ENCODE measurements at regions not wholly inside any gene's neighbourhood (a gene's known extent, or its start where the extent isn't known, plus 50 kb on each side); places are given as distances from the start of the nearest gene placed in this dataset.

DNA sequence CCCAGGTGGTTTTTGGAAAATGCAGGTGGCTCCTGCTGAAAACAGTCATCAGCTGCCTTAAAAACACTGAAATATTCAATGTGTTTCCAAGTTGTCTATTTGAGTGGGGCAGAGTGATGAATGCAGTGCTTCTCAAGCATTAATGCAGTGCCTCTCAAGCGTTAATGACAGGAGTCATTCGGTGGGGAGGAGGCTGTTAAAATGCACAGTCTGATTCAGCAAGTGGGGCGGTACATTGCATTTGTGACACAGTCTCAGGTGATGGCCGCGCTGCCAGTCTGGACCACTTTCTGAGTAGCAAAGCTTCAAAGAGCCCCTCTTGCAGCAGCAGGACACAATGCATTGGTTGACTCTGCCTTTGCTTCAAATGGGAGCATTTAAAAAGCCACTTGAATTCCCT is 231.4 kb upstream of the RGPD4 start:
- WGBS, result 93% methylated on average over 5 of the region's 5 CpGs
- no peaks in the 10 kb centered on the region for H3K4me1 ChIP-seq (replicated peaks)
- DNase-seq (ENCODE audit: low spot score), result no peak

DNA sequence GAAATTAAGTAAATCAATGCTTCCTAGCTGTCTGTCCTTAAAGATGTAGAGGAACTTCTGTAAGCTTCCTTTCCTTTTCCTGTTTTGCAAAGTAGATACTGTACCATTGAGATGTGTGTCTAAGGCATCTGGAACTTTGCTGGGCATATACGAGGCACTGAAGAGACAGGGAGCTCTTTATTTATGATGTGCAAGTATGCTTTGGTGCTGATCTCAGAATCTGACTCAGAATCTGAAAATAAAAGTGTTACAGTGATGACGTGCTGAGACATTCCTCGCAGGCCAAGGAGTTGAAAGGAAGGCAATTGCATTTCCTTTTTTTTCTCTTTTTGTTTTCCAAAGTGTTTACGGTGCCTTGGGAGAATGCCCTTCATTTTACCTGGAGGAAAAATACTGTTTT is 230.9 kb upstream of the RGPD4 start:
- Histone ChIP-seq H3K9me3 (no peaks in the 10 kb centered on the region), H3K4me3 (no peak overlapping the region), H3K27ac (no peak overlapping the region), H3K27me3 (replicated peaks; ENCODE audit: insufficient read depth) (no peaks in the 10 kb centered on the region), H3K4me1 (replicated peaks) (no peaks in the 10 kb centered on the region), H3K36me3 (no peaks in the 10 kb centered on the region)
- TF ChIP-seq, protein P1, sequence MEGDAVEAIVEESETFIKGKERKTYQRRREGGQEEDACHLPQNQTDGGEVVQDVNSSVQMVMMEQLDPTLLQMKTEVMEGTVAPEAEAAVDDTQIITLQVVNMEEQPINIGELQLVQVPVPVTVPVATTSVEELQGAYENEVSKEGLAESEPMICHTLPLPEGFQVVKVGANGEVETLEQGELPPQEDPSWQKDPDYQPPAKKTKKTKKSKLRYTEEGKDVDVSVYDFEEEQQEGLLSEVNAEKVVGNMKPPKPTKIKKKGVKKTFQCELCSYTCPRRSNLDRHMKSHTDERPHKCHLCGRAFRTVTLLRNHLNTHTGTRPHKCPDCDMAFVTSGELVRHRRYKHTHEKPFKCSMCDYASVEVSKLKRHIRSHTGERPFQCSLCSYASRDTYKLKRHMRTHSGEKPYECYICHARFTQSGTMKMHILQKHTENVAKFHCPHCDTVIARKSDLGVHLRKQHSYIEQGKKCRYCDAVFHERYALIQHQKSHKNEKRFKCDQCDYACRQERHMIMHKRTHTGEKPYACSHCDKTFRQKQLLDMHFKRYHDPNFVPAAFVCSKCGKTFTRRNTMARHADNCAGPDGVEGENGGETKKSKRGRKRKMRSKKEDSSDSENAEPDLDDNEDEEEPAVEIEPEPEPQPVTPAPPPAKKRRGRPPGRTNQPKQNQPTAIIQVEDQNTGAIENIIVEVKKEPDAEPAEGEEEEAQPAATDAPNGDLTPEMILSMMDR (IDR thresholded peaks at IDR 0.05), result no peak
- no peak for TF ChIP-seq POLR2AphosphoS5 (IDR thresholded peaks at IDR 0.05)
- no peak for TF ChIP-seq POLR2A (IDR thresholded peaks at IDR 0.05)
- intact Hi-C loops (cut with DNase I), result no loop called here
- 32% methylated on average over 4 of the region's 4 CpGs for WGBS
- DNase-seq (ENCODE audit: low spot score), result no peak

More for the DNA sequence above, 231.4 kb upstream of the RGPD4 start:
- H3K27ac ChIP-seq, result no peak overlapping the region
- no peak overlapping the region for H3K4me3 ChIP-seq
- no peak for TF ChIP-seq POLR2A (IDR thresholded peaks at IDR 0.05)
- no peaks in the 10 kb centered on the region for H3K27me3 ChIP-seq (replicated peaks; ENCODE audit: insufficient read depth)
- intact Hi-C loops (cut with DNase I), result no loop called here
- no peaks in the 10 kb centered on the region for H3K36me3 ChIP-seq
- no peaks in the 10 kb centered on the region for H3K9me3 ChIP-seq

DNA sequence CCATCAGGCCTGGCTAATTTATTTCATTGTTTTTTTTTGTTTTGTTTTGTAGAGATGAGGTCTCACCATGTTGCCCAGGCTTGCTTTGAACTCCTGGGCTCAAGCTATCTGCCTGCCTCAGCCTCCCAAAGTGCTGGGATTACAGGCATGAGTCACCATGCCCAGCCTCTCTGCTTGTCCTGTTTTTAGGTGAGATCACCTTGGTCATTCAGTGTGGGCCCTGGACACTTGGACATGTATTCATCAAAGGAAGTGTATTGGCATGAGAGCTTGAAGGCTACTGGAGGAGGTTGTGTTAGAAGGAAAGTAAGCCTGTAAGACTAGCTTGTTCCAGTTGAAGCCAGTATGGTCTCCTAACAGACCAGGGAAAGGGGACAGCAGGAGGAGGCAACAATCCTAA is 229.2 kb upstream of the RGPD4 start:
- intact Hi-C loops (cut with DNase I), result no loop called here
- H3K4me3 ChIP-seq, result no peak overlapping the region
- no peaks in the 10 kb centered on the region for H3K36me3 ChIP-seq
- no peaks in the 10 kb centered on the region for H3K4me1 ChIP-seq (replicated peaks)
- H3K9me3 ChIP-seq, result no peaks in the 10 kb centered on the region
- DNase-seq (ENCODE audit: low spot score), result no peak
- TF ChIP-seq POLR2AphosphoS5 (IDR thresholded peaks at IDR 0.05), result no peak
- no peak for TF ChIP-seq POLR2A (IDR thresholded peaks at IDR 0.05)
- TF ChIP-seq, protein P1 (IDR thresholded peaks at IDR 0.05), result no peak
- no peak overlapping the region for H3K27ac ChIP-seq
- no peaks in the 10 kb centered on the region for H3K27me3 ChIP-seq (replicated peaks; ENCODE audit: insufficient read depth)

DNA sequence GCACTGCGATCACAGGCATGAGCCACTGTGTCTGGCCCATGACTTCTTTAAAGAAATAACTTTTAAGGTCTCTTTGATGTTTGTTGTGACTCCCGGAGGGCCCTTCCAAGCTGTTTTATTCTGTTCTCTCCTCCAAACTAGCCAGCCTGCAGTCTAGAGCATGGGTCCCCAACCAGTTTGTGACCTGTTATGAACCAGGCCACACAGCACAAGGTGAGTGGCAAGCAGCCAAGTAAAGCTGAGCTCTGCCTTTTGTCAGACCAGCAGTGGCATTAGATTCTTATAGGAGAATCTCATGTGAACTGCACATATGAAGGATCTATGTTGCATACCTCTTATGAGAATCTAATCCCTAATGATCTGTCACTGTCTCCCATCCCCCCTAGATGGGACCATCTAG is 223.9 kb upstream of the RGPD4 start:
- H3K36me3 ChIP-seq, result no peaks in the 10 kb centered on the region
- 94% methylated on average over 2 of the region's 2 CpGs for WGBS
- H3K4me1 ChIP-seq (replicated peaks), result no peaks in the 10 kb centered on the region
- no peak overlapping the region for H3K4me3 ChIP-seq
- no peaks in the 10 kb centered on the region for H3K9me3 ChIP-seq
- intact Hi-C loops (cut with DNase I), result no loop called here
- DNase-seq (ENCODE audit: low spot score), result no peak
- H3K27me3 ChIP-seq (replicated peaks; ENCODE audit: insufficient read depth), result no peaks in the 10 kb centered on the region
- TF ChIP-seq, protein P1 (IDR thresholded peaks at IDR 0.05), result no peak
- TF ChIP-seq POLR2A (IDR thresholded peaks at IDR 0.05), result no peak
- TF ChIP-seq POLR2AphosphoS5 (IDR thresholded peaks at IDR 0.05), result no peak
- no peak overlapping the region for H3K27ac ChIP-seq

DNA sequence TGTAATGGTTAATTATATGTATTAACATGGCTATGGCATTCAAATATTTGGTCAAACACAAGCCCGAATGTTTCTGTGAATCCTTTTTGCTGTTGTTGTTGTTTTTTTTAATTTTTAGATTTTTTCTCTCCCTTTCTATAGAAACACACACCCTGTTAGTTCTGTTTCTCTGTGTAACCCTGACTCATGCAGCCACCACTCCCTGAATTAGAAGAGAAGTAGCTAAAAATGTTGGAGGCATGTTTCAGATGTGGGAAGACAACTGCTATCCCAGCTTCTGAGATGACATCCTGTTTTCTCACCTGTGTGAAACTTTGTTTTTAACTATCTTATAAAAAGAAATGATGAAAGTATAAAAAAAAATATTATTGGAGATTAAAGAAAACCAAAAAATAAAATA is 219.6 kb upstream of the RGPD4 start:
- H3K27me3 ChIP-seq (replicated peaks; ENCODE audit: insufficient read depth), result no peaks in the 10 kb centered on the region
- no peak overlapping the region for H3K4me3 ChIP-seq
- no peaks in the 10 kb centered on the region for H3K9me3 ChIP-seq
- 91% methylated on average over 1 of the region's 1 CpG for WGBS
- no peaks in the 10 kb centered on the region for H3K36me3 ChIP-seq
- H3K27ac ChIP-seq, result no peak overlapping the region
- intact Hi-C loops (cut with DNase I), result no loop called here
- TF ChIP-seq, protein P1 (IDR thresholded peaks at IDR 0.05), result no peak
- no peak for TF ChIP-seq POLR2AphosphoS5 (IDR thresholded peaks at IDR 0.05)
- no peak for TF ChIP-seq POLR2A (IDR thresholded peaks at IDR 0.05)
- no peak for DNase-seq (ENCODE audit: low spot score)
- H3K4me1 ChIP-seq (replicated peaks), result no peaks in the 10 kb centered on the region
